Left hindlimb (tissue), 1 donor: ENCODE measurements at regions not wholly inside any gene's neighbourhood (a gene's known extent, or its start where the extent isn't known, plus 50 kb on each side); places are given as distances from the start of the nearest gene placed in this dataset.
"Not testable (repeated sequence)": the region's sequence is repeated elsewhere in the genome, so short reads cannot be mapped to it uniquely, and the experiment has no call there.

Experiments used
- DNase-seq: peaks from one replicate; pipeline ENCODE4 v3.0.0-alpha.2; 2018

DNA sequence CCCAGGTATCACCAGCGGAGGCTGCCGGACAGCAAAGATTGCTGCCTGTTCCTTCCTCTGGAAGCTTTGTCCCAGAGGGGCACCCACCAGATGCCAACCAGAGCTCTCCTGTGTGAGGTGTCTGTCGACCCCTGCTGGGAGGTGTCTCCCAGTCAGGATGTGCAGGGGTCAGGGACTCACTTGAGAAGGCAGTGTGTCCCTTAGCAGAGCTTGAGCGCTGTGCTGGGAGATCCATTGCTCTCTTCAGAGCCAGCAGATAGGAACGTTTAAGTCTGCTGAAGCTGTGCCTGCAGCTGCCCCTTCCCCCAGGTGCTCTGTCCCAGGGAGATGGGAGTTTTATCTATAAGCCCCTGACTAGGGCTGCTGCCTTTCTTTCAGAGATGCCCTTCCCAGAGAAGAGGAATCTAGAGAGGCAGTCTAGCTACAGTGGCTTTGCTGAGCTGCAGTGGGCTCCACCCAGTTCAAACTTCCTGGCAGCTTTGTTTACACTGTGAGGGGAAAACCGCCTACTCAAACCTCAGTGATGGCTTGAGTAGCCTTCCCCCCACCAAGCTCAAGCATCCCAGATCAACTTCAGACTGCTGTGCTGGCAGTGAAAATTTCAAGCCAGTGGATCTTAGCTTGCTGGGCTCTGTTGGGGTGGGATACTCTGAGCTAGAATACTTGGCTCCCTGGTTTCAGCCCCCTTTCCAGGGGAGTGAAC is 253.7 kb downstream of the SPATA31A6 start:
- DNase-seq = not testable (repeated sequence)

DNA sequence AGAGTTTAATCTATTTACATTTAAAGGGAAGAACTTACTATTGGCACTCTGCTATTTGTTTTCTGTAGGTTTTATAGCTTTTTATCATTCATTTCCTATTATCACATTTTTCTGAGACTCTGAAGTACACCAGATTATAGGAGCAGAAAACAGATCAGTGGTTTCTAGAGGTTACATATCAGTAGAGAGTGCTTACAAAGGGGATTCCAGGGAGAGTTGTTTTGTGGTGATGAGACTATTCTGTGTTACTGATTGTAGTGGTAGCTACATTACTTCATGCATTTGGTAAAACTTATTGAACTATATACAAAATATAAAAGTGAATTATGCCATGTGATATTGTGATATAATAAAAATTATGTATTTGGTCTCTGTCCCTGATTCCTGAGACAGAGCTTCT is 259.2 kb downstream of the SPATA31A6 start:
- not testable (repeated sequence) for DNase-seq

DNA sequence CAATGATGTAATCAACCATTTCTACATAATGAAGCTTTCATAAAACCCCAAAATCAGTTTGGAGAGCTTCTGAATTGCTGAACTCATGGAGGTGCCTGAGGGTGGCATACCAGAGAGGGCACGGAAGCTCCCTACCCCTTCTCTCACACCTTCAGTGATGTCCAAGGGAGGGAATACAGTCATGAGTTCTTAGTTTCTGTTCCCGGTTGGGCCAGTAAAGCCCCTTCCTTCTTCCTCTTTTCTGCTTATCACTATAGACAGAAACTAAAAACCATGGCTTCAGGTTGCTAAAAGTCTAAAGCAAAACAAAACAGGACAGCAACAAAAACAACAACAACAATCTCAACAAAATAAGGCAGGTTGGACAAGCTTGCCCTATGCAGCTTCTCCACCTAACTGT is 260.0 kb downstream of the SPATA31A6 start:
- DNase-seq = not testable (repeated sequence)

DNA sequence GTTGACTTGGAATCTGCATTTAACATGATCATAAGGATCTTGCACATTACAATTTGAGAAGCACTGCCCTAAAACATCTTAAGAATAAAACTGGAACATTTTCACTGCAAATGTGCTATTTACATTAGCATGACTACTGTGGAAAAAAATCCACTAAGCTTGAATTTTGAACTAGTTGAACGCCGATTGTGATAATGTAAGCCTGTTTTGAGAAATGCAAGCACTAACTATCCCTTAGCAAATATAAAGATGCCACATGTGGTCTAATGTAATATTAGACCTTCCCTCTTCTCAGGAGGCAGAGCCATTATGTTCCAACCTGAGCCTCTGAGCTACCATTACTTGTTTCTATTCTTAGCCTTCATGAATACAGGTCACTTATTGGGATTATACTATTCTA is 278.0 kb downstream of the SPATA31A6 start:
- DNase-seq = not testable (repeated sequence)

DNA sequence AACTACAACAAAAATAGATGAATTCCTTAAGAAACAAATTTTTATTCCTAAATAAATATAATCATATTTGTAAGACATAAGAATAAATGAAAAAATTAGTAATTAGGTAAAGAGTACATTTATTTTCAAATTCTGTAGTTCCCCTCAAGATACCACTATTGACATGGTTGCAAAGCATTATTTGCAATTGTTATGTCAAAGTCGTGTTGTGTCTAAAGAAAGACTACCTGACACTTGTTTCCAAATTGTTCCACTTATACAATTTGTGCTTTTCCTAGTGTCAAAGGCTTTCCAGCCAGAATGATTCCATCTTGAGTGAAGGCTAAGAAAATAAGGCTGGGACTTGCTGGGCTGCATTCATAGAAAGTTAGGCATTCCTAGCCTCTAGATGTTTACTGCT is 278.4 kb downstream of the SPATA31A6 start:
- not testable (repeated sequence) for DNase-seq

DNA sequence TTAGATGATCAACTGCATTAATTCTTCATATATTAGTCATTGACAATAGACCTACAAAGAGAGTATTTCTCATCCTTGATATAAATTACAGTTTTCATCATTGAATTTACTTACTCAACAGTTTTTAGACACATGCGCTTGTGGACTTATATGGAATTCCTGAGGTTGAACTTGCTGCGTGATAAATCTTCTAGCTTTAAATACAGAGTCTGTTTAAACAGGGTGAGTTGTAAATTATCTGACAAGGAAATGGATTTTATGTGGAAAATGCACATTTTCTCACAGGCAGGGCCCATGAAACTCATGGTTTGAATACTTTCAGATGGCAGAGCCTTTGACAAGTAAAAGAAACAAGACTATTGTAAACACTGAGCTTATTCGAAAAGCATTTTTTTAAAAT is 280.5 kb downstream of the SPATA31A6 start:
- DNase-seq = not testable (repeated sequence)

DNA sequence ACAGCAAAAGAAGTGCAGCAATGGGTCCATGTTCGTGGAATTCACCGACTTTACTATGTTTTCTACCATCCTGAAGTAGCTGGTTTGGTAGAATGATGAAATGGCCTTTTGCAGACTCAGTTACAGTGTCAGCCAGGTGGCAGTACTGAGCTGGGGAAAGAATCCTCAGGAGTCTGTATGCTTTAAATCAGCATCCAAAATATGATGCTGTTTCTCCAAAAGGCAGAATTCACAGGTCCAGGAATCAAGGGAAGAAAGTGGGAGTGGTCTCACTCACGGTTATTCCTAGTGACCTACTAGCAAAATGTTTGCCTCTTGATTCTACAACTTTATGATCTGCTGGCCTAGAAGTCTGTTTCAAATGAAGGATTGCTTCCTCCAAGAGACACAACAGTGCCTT is 287.1 kb downstream of the SPATA31A6 start:
- not testable (repeated sequence) for DNase-seq

DNA sequence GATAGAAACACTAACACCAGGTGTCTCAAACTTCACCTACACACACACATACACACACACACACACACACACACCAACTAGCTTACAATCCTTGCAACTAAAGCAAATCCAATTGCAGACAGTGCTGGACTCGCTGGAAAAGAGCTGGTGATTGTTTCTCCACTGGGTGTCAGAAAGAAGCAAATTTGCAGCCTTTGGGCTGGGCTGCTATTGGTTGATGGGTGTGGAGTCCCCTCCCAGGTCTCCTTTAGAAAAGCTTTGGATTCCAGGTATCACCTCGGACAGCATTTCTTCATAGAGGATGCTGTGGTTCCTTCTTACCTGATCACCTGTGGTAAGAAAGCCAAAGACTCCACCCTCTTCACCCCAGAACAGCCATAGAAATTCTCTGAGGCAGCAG is 307.5 kb downstream of the SPATA31A6 start:
- DNase-seq = not testable (repeated sequence)

DNA sequence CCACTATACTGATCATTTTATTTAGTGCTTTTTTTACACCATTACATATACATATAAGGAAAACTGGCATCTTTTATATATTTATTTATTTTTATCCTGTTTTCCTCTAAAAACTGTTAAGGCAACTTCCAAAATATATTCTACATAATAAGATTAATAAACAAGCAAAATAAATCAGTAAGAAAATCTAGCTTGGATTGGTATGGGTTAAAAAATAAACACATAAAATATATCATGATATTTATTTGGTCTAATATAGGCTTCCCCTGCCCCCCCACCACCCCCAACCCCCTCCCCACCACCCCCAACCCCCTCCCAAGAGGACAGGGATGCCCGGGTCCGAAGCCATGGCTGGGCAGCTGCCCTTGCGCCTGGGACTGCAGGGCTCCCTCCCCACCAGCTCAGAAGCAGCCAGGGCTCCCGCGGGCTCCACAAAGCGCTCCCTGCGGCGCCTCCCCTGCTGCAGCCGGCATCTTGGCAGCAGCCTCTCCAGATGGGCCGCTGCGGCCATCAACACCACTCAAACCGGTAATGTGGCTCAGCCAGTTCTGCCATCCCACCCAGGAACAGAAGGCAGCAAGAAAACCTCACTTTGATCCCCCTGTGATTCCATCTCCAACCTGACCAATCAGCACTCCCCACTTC is 319.3 kb downstream of the SPATA31A6 start:
- not testable (repeated sequence) for DNase-seq

DNA sequence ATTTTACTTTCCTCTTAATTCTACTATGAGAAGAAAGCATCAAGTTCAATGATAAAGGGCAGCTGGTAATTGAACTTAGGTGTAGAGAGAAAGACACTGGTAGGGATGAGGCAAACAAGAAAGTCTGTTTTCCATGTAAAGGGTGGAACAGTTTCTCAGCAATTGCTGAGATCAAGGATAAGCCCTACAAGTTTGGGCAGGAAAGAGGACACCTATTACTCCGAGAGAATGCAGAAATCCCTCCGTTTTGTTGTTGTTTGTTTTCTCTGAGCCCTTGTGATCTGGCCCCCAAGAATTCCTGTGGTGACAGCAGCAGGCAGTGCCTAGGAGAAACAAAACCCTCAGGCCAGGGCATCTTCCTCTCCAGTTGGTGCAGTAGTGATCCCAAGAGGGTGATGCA is 324.7 kb downstream of the SPATA31A6 start:
- DNase-seq = not testable (repeated sequence)

DNA sequence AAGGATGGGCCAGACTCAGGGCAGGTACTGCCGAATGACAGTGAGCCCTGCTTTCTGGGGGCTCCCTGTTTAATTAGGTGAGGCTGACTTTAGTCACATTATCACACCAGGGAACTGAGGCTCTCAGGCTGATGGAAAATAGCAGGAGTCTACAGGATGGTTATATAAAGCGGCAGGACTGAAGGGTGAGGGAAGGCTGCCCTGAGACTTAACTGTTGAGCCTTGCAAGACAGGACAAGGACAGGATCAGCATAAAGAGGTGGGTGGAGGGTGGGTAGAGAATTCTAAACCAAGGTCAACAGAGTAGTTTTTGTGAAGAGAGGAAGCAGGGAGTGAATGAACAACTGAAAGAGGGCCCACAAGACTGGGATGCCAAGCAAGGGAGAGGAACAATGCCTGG is 330.1 kb downstream of the SPATA31A6 start:
- DNase-seq = not testable (repeated sequence)

DNA sequence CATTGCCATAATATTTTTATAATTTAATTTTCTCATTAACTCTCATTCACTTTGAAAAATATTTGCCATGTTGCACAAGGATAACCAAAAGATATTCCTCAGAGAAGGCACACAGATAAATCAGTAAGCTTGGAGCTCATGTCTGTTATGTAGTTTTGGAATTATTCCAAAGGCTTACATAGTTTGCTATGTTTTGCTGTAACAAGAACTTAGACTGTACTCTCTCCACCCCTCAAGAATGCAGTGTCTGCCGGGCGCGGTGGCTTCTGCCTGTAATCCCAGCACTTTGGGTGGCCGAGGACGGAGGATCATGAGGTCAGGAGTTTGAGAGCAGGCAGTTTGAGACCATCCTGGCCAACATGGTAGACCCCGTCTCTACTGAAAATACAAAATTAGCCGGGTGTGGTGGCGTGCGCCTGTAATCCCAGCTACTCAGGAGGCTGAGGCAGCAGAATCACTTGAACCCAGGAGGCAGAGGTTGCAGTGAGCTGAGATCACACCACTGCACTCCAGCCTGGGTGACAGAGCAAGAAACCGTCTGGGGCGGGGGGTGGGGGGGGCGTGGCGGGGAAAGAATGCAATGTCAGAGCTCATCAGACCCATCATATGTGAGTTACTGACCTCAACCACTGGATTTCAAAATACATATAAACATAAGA is 351.0 kb downstream of the SPATA31A6 start:
- peak; percentile 32 for DNase-seq

DNA sequence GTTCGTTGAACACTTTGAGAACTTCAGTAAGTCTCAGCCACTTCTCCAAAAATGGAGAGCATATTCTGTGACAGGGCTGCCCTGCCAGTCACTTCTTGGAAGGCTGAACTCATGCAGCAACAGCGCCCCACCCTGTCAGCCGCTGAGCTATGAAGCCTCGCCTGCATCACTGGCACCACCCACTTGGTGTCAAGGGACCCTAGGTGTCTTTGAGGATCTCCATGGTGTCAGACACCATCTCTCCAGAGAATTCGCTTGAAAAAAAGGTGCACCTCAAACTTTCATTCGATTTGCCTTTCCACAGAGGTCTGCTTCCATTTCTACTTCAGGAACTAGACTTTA is 351.5 kb downstream of the SPATA31A6 start:
- DNase-seq = peak; percentile 20

DNA sequence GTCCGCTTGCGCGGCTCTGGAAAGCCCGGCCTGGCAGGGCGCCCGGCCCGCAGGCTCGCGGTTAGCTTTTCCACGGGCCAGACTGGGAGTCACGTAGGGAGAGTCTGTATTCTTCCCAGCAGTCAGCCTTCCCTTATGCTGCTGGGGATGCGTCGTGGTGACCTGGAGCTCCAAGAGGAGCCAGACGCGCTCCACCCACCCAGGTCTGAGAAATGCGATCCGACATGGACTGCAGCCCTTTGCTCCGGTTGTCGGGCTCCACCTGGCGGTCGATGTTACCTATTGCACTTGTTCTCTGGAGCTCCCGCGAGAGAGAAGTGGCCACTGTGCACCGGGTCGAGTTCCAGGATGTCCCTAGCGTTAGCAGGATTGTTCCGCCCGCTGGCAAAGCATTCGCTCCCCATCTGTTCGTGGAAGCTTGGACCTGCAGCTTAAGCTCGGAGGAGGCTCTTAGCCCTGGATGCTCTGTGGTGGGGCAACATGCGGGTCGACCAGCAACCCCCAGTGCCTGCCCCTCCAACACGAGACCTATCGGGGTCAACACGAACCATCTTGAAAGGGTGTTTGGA is 367.4 kb downstream of the SPATA31A6 start:
- not testable (repeated sequence) for DNase-seq

DNA sequence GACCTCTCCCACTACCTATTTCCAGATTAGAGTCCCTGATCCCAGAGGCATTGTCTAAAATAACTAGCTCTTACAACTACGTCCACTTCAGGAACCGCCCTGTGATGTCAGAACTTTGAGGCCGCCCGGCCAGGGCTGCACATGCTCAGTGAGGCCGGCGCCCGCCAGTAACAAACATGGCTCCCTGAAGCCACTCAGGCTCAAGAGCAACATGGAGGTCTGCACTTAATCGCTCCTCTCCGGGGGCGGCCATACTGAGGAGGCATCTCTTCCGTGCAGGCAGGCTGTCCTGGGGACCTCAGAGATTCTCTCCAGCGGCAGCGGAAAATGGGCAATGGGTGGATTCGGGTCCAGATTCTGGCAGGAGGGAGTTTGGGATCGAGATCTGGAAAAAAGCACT is 385.1 kb downstream of the SPATA31A6 start:
- not testable (repeated sequence) for DNase-seq

DNA sequence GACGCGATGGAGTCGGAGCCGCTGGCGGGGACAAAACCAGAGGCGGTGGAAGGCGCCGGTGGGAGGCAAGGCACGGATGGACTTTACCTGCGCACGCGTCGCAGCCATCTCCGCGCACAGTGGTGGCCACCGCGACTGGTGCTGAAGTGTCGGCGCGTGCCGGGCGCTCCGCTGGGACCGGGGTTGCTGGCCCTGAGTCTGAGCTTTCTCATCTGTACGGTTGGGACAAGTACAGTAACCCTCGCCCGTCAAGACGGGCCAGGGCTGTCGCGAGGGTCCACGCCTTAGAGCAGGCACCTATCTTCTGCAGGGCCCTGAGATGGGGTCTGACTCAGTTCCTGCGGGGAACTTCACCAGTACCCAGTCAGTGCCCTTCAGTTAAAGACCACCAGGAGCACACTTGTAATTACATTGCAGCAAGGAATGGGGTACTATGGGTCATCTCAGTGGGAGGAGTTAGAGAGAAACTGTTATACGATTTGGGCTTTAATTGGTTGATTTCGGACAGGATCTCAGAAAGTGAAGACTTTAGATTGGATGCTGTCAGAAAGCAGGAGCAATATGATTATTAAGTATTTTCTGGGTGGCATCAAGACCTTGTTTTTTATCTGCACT is 385.6 kb downstream of the SPATA31A6 start:
- not testable (repeated sequence) for DNase-seq

DNA sequence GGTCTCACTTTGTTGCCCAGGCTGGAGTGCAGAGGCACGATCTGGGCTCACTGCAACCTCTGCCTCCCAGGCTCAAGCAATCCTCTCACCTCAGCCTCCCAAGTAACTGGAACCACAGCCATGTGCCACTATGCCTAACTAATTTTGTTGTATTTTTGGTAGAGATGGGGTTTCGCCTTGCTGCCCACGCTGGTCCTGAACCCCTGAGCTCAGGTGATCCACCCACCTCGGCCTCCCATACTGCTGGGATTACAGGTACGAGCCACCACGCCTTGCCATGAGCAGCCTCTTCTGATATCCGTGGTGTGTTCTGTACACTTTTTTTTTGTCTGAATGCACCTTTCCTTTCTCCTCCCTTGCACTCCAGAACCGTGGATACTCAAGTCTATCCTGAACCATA is 394.4 kb downstream of the SPATA31A6 start:
- DNase-seq = peak; percentile 4
